AG09309 (cell line): ENCODE measurements at regions not wholly inside any gene's neighbourhood (a gene's known extent, or its start where the extent isn't known, plus 50 kb on each side); places are given as distances from the start of the nearest gene placed in this dataset.

Experiments
- DNase-seq: peaks from one replicate; pipeline ENCODE4 v3.0.0-alpha.2; 2010; ENCODE audit warnings: low read depth
- H3K4me3 ChIP-seq: 2 replicates; pipeline ENCODE4 v1.5.1; 2011; ENCODE audit warnings: mild to moderate bottlenecking, low read depth, low read length, moderate library complexity; ENCODE audit not compliant: control insufficient read depth
- CTCF ChIP-seq: IDR thresholded peaks from 2 replicates; pipeline ENCODE4 v1.5.1; 2011; ENCODE audit warnings: mild to moderate bottlenecking, low read depth, low read length, inconsistent platforms; ENCODE audit not compliant: insufficient read depth, control insufficient read depth; ENCODE audit errors: missing control alignments

GRCh38 chr12:19659086-19659485 is 219.8 kb downstream of the AEBP2 start:
- H3K4me3 ChIP-seq = no peak overlapping the region
- no peak for DNase-seq
- TF ChIP-seq CTCF = no peak

GRCh38 chr12:19659501-19659900 is 220.2 kb downstream of the AEBP2 start:
- no peak overlapping the region for H3K4me3 ChIP-seq
- TF ChIP-seq CTCF = no peak
- no peak for DNase-seq

GRCh38 chr12:19665121-19665900 is 226.0 kb downstream of the AEBP2 start:
- H3K4me3 ChIP-seq = no peak overlapping the region
- DNase-seq = no peak
- TF ChIP-seq CTCF = no peak

- no peak for DNase-seq
- TF ChIP-seq CTCF = no peak
- H3K4me3 ChIP-seq = no peak overlapping the region
These were observed 226.8 kb downstream of the AEBP2 start for GRCh38 chr12:19666070-19666469.

GRCh38 chr12:19669793-19670192 is 230.5 kb downstream of the AEBP2 start:
- TF ChIP-seq CTCF = no peak
- H3K4me3 ChIP-seq = no peak overlapping the region
- no peak for DNase-seq

- H3K4me3 ChIP-seq = no peak overlapping the region
- no peak for TF ChIP-seq CTCF
- no peak for DNase-seq
These were observed 232.4 kb downstream of the AEBP2 start for GRCh38 chr12:19671695-19672094.

GRCh38 chr12:19674437-19674836 is 235.1 kb downstream of the AEBP2 start:
- no peak for TF ChIP-seq CTCF
- no peak for DNase-seq
- no peak overlapping the region for H3K4me3 ChIP-seq
